Esophagus muscularis mucosa (tissue), 3 donors: ENCODE measurements at regions not wholly inside any gene's neighbourhood (a gene's known extent, or its start where the extent isn't known, plus 50 kb on each side); places are given as distances from the start of the nearest gene placed in this dataset.

ENCODE experiments used
- CTCF ChIP-seq, 3 experiments: fragments of 200-600 bp in 2 of 3; fragments of 450-650 bp in 1 of 3; sonication (generic) in 2 of 3; IDR thresholded peaks; one replicate each; pipeline ENCODE4 v1.5.1; 2017 to 2019; ENCODE audit warnings: antibody characterized with exemption in 3 of 3, mild to moderate bottlenecking in 2 of 3, moderate library complexity in 1 of 3
- POLR2AphosphoS5 ChIP-seq, 2 donors: sonication (generic); formaldehyde crosslinking; IDR thresholded peaks; one replicate each; pipeline ENCODE4 v1.6.1; 2017; ENCODE audit warnings: antibody characterized with exemption in 2 of 2

GRCh38 chr4:157942017-157942416, 230.8 kb downstream of the GASK1B start:
- no peak for TF ChIP-seq CTCF (IDR thresholded peaks at IDR 0.05)
- TF ChIP-seq POLR2AphosphoS5 (IDR thresholded peaks at IDR 0.05) = no peak
